ENCODE measurements at regions not wholly inside any gene's neighbourhood (a gene's known extent, or its start where the extent isn't known, plus 50 kb on each side); places are given as distances from the start of the nearest gene placed in this dataset.
A peak's percentile ranks its signal among the peaks of the same experiment; 100 is the strongest.

- no peak for DNase-seq
- Histone ChIP-seq H3K27ac (ENCODE audit: low read length) (no peak overlapping the region), H3K36me3 (ENCODE audit: control insufficient read depth, insufficient read depth, low read length) (no peaks in the 10 kb centered on the region), H3K9me3 (replicated peaks; ENCODE audit: control insufficient read depth, low read depth, low read length) (no peaks in the 10 kb centered on the region), H3K27me3 (ENCODE audit: control insufficient read depth, insufficient read depth, low read length) (no peaks in the 10 kb centered on the region), H3K4me3 (ENCODE audit: low read length) (no peak overlapping the region), H3K4me1 (ENCODE audit: control insufficient read depth, insufficient read depth, low read length) (no peaks in the 10 kb centered on the region)
- 67% methylated on average over 1 of the region's 4 CpGs for WGBS (ENCODE audit: insufficient coverage)
Observed at GRCh38 chr2:60628615-60629304, 75.3 kb upstream of the BCL11A start.

GRCh38 chr2:60629305-60629662 lies 75.8 kb upstream of the BCL11A start:
- 54% methylated on average over 2 of the region's 3 CpGs for WGBS (ENCODE audit: insufficient coverage)
- H3K27ac ChIP-seq (ENCODE audit: low read length) = no peak overlapping the region
- H3K36me3 ChIP-seq (ENCODE audit: control insufficient read depth, insufficient read depth, low read length) = no peaks in the 10 kb centered on the region
- H3K4me1 ChIP-seq (ENCODE audit: control insufficient read depth, insufficient read depth, low read length) = no peaks in the 10 kb centered on the region
- no peaks in the 10 kb centered on the region for H3K27me3 ChIP-seq (ENCODE audit: control insufficient read depth, insufficient read depth, low read length)
- no peaks in the 10 kb centered on the region for H3K9me3 ChIP-seq (replicated peaks; ENCODE audit: control insufficient read depth, low read depth, low read length)
- H3K4me3 ChIP-seq (ENCODE audit: low read length) = no peak overlapping the region
- no peak for DNase-seq

- Histone ChIP-seq H3K4me1 (ENCODE audit: control insufficient read depth, insufficient read depth, low read length) (no peaks in the 10 kb centered on the region), H3K27ac (ENCODE audit: low read length) (no peak overlapping the region), H3K36me3 (ENCODE audit: control insufficient read depth, insufficient read depth, low read length) (no peaks in the 10 kb centered on the region), H3K4me3 (ENCODE audit: low read length) (no peak overlapping the region), H3K27me3 (ENCODE audit: control insufficient read depth, insufficient read depth, low read length) (no peaks in the 10 kb centered on the region), H3K9me3 (replicated peaks; ENCODE audit: control insufficient read depth, low read depth, low read length) (no peaks in the 10 kb centered on the region)
- no peak for DNase-seq
- no CpG with 5 or more reads among the region's 4 CpGs for WGBS (ENCODE audit: insufficient coverage)
Observed at GRCh38 chr2:60629801-60630385, 76.4 kb upstream of the BCL11A start.

GRCh38 chr2:60633615-60634014 lies 80.2 kb upstream of the BCL11A start:
- H3K9me3 ChIP-seq (replicated peaks; ENCODE audit: control insufficient read depth, low read depth, low read length) = no peaks in the 10 kb centered on the region
- H3K36me3 ChIP-seq (ENCODE audit: control insufficient read depth, insufficient read depth, low read length) = no peaks in the 10 kb centered on the region
- H3K4me1 ChIP-seq (ENCODE audit: control insufficient read depth, insufficient read depth, low read length) = no peaks in the 10 kb centered on the region
- H3K4me3 ChIP-seq (ENCODE audit: low read length) = no peak overlapping the region
- no peak for DNase-seq
- whole genome bisulfite sequencing (ENCODE audit: insufficient coverage) = 31% methylated on average over 4 of the region's 5 CpGs
- H3K27ac ChIP-seq (ENCODE audit: low read length) = no peak overlapping the region
- H3K27me3 ChIP-seq (ENCODE audit: control insufficient read depth, insufficient read depth, low read length) = no peaks in the 10 kb centered on the region

- no peaks in the 10 kb centered on the region for H3K27me3 ChIP-seq (ENCODE audit: control insufficient read depth, insufficient read depth, low read length)
- no CpG with 5 or more reads among the region's 1 CpG for whole genome bisulfite sequencing (ENCODE audit: insufficient coverage)
- no peaks in the 10 kb centered on the region for H3K4me1 ChIP-seq (ENCODE audit: control insufficient read depth, insufficient read depth, low read length)
- no peak for DNase-seq
- no peaks in the 10 kb centered on the region for H3K9me3 ChIP-seq (replicated peaks; ENCODE audit: control insufficient read depth, low read depth, low read length)
- H3K4me3 ChIP-seq (ENCODE audit: low read length) = no peak overlapping the region
- H3K27ac ChIP-seq (ENCODE audit: low read length) = no peak overlapping the region
- no peaks in the 10 kb centered on the region for H3K36me3 ChIP-seq (ENCODE audit: control insufficient read depth, insufficient read depth, low read length)
Observed at GRCh38 chr2:60634438-60634837, 81.0 kb upstream of the BCL11A start.

- Histone ChIP-seq H3K4me1 (ENCODE audit: control insufficient read depth, insufficient read depth, low read length) (peaks cover 3% of the 10 kb centered on the region), H3K27me3 (ENCODE audit: control insufficient read depth, insufficient read depth, low read length) (no peaks in the 10 kb centered on the region), H3K9me3 (replicated peaks; ENCODE audit: control insufficient read depth, low read depth, low read length) (no peaks in the 10 kb centered on the region), H3K4me3 (ENCODE audit: low read length) (no peak overlapping the region), H3K27ac (ENCODE audit: low read length) (no peak overlapping the region), H3K36me3 (ENCODE audit: control insufficient read depth, insufficient read depth, low read length) (no peaks in the 10 kb centered on the region)
- DNase-seq = peak; percentile 41
- WGBS (ENCODE audit: insufficient coverage) = 40% methylated on average over 1 of the region's 6 CpGs
Observed at GRCh38 chr2:60641811-60642788, 88.6 kb upstream of the BCL11A start.

- no peak overlapping the region for H3K4me3 ChIP-seq (ENCODE audit: low read length)
- H3K4me1 ChIP-seq (ENCODE audit: control insufficient read depth, insufficient read depth, low read length) = peaks cover 3% of the 10 kb centered on the region
- no peaks in the 10 kb centered on the region for H3K9me3 ChIP-seq (replicated peaks; ENCODE audit: control insufficient read depth, low read depth, low read length)
- no peaks in the 10 kb centered on the region for H3K36me3 ChIP-seq (ENCODE audit: control insufficient read depth, insufficient read depth, low read length)
- WGBS (ENCODE audit: insufficient coverage) = 77% methylated on average over 4 of the region's 7 CpGs
- H3K27ac ChIP-seq (ENCODE audit: low read length) = no peak overlapping the region
- DNase-seq = no peak
- no peaks in the 10 kb centered on the region for H3K27me3 ChIP-seq (ENCODE audit: control insufficient read depth, insufficient read depth, low read length)
Observed at GRCh38 chr2:60643747-60644146, 90.3 kb upstream of the BCL11A start.

- WGBS (ENCODE audit: insufficient coverage) = 21% methylated on average over 3 of the region's 6 CpGs
- no peaks in the 10 kb centered on the region for H3K36me3 ChIP-seq (ENCODE audit: control insufficient read depth, insufficient read depth, low read length)
- H3K4me3 ChIP-seq (ENCODE audit: low read length) = no peak overlapping the region
- no peaks in the 10 kb centered on the region for H3K27me3 ChIP-seq (ENCODE audit: control insufficient read depth, insufficient read depth, low read length)
- peak overlapping the region; percentile 81 for H3K27ac ChIP-seq (ENCODE audit: low read length)
- peaks cover 3% of the 10 kb centered on the region for H3K4me1 ChIP-seq (ENCODE audit: control insufficient read depth, insufficient read depth, low read length)
- peak; percentile 85 for DNase-seq
- H3K9me3 ChIP-seq (replicated peaks; ENCODE audit: control insufficient read depth, low read depth, low read length) = no peaks in the 10 kb centered on the region
Observed at GRCh38 chr2:60644951-60645350, 91.5 kb upstream of the BCL11A start.

- 58% methylated on average over 2 of the region's 5 CpGs for WGBS (ENCODE audit: insufficient coverage)
- no peak overlapping the region for H3K27ac ChIP-seq (ENCODE audit: low read length)
- H3K27me3 ChIP-seq (ENCODE audit: control insufficient read depth, insufficient read depth, low read length) = no peaks in the 10 kb centered on the region
- H3K4me1 ChIP-seq (ENCODE audit: control insufficient read depth, insufficient read depth, low read length) = peaks cover 9% of the 10 kb centered on the region
- DNase-seq = no peak
- H3K36me3 ChIP-seq (ENCODE audit: control insufficient read depth, insufficient read depth, low read length) = no peaks in the 10 kb centered on the region
- H3K4me3 ChIP-seq (ENCODE audit: low read length) = no peak overlapping the region
- no peaks in the 10 kb centered on the region for H3K9me3 ChIP-seq (replicated peaks; ENCODE audit: control insufficient read depth, low read depth, low read length)
Observed at GRCh38 chr2:60648191-60648590, 94.7 kb upstream of the BCL11A start.

GRCh38 chr2:60649721-60650120 lies 96.3 kb upstream of the BCL11A start:
- no peaks in the 10 kb centered on the region for H3K9me3 ChIP-seq (replicated peaks; ENCODE audit: control insufficient read depth, low read depth, low read length)
- H3K4me1 ChIP-seq (ENCODE audit: control insufficient read depth, insufficient read depth, low read length) = peaks cover 8% of the 10 kb centered on the region
- no peaks in the 10 kb centered on the region for H3K36me3 ChIP-seq (ENCODE audit: control insufficient read depth, insufficient read depth, low read length)
- no peak overlapping the region for H3K27ac ChIP-seq (ENCODE audit: low read length)
- no peak for DNase-seq
- H3K27me3 ChIP-seq (ENCODE audit: control insufficient read depth, insufficient read depth, low read length) = no peaks in the 10 kb centered on the region
- no peak overlapping the region for H3K4me3 ChIP-seq (ENCODE audit: low read length)
